ENCODE measurements at regions not wholly inside any gene's neighbourhood (a gene's known extent, or its start where the extent isn't known, plus 50 kb on each side); places are given as distances from the start of the nearest gene placed in this dataset.
A peak's percentile ranks its signal among the peaks of the same experiment; 100 is the strongest.

DNA sequence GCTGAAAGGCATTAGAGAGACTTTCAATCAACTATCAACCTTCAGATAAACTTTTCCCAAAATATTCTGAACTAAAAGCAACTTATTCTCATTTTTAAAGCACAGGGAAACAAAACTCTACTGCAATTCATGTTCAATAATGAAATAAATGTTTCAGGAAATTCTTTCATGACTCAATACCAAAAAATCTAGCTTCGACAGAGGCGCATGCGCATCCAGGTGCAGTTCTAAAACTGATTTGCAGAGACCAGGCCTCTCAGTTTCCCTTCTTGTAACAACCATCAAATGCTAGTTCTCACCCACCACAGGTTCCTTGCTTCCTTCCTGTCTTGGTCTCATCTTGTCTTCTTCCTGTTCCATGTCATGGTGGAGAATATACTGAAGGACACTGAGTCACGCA is 55.3 kb upstream of the NRBF2 start:
- no peak overlapping the region for H3K4me3 ChIP-seq (replicated peaks in 1 of 2; ENCODE audit: low read depth in 2 of 2, low read length in 2 of 2)
- TF ChIP-seq, protein P1, sequence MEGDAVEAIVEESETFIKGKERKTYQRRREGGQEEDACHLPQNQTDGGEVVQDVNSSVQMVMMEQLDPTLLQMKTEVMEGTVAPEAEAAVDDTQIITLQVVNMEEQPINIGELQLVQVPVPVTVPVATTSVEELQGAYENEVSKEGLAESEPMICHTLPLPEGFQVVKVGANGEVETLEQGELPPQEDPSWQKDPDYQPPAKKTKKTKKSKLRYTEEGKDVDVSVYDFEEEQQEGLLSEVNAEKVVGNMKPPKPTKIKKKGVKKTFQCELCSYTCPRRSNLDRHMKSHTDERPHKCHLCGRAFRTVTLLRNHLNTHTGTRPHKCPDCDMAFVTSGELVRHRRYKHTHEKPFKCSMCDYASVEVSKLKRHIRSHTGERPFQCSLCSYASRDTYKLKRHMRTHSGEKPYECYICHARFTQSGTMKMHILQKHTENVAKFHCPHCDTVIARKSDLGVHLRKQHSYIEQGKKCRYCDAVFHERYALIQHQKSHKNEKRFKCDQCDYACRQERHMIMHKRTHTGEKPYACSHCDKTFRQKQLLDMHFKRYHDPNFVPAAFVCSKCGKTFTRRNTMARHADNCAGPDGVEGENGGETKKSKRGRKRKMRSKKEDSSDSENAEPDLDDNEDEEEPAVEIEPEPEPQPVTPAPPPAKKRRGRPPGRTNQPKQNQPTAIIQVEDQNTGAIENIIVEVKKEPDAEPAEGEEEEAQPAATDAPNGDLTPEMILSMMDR (IDR thresholded peaks at IDR 0.05; ENCODE audit: low read depth, low read length), result no peak
- DNase-seq (ENCODE audit: low read depth in 2 of 2), result no peak

DNA sequence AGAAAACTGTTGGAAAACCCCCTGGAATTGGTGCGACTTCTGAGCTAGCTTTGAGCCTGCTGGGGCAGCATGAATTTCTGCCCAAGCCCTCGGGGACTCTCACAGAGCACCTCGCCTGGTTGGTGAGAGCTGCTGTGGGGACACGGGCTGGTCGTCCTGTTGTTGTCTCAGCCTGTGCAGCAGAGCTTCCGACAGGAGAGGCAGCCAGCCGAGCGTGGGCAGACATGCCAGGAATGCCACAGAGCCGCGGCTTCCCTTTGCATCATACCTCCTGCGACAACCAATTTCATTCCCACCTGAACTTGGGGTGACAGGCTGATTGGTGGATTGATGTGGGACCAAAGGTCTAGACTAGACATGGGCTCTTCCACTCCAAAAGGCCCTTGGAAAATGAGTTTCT is 60.2 kb upstream of the NRBF2 start:
- DNase-seq (ENCODE audit: low read depth in 2 of 2), result no peak
- no peak overlapping the region for H3K4me3 ChIP-seq (replicated peaks in 1 of 2; ENCODE audit: low read depth in 2 of 2, low read length in 2 of 2)
- TF ChIP-seq, protein P1 (IDR thresholded peaks at IDR 0.05; ENCODE audit: low read depth, low read length), result no peak

DNA sequence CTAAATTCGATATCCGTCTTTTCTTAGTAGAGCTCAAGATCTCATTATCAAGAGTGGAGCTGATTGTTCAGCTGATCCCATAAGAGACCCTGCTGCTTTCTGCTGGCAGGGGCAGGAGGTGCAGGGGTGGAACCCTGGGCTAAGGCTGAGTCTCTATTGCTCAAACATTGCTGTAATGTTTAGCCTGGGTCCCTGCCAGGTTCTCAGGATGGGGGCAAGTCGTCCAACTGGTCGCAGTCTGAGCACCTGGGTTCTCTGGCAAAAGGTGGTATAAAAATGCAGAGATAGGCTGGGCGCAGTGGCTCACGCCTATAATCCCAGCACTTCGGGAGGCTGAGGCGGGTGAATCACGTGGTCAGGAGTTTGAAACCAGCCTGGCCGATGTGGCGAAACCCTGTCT is 62.0 kb upstream of the NRBF2 start:
- DNase-seq (ENCODE audit: low read depth in 2 of 2), result no peak
- TF ChIP-seq, protein P1 (IDR thresholded peaks at IDR 0.05; ENCODE audit: low read depth, low read length), result no peak
- H3K4me3 ChIP-seq (replicated peaks in 1 of 2; ENCODE audit: low read depth in 2 of 2, low read length in 2 of 2), result no peak overlapping the region

DNA sequence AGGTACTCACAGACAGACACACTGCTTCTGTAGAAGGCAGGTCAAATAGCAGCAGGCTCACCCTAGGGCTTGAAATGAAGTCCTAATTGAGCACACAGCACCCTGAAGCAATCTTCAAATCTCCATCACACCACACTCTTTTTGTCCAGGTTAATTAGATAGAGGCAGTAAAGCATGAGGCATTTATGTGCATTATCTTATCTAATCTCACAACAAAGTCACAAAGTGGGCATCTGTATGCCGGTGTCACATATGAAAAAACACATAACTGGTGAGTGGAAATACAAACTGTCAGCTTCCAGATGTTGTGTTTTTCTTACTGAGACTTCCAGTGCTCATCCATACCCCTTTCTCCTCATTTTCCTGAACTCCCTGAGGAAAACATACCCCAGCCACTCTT is 63.8 kb upstream of the NRBF2 start:
- TF ChIP-seq, protein P1 (IDR thresholded peaks at IDR 0.05; ENCODE audit: low read depth, low read length), result no peak
- DNase-seq (ENCODE audit: low read depth in 2 of 2), result no peak
- H3K4me3 ChIP-seq (replicated peaks in 1 of 2; ENCODE audit: low read depth in 2 of 2, low read length in 2 of 2), result no peak overlapping the region

DNA sequence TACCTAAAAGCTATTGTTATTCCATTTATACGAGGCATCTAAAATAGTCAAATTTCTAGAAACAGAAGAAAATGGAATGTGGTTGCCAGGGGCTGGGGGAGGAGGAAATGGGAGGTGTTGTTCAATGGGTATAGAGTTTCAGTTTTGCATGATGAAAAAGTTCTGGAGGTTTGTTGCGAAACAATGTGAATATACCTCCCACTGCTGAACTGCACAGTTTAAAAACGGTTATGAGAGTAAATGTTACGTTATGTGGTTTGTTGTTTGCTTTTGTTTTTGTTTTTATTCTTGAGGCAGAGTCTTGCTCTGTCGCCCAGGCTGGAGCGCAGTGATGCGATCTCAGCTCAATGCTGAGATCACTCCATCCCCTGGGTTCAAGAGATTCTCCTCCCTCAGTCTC is 64.9 kb upstream of the NRBF2 start:
- TF ChIP-seq, protein P1 (IDR thresholded peaks at IDR 0.05; ENCODE audit: low read depth, low read length), result no peak
- no peak overlapping the region for H3K4me3 ChIP-seq (replicated peaks in 1 of 2; ENCODE audit: low read depth in 2 of 2, low read length in 2 of 2)
- peak; percentile 54 to 63 for DNase-seq (ENCODE audit: low read depth in 2 of 2)

DNA sequence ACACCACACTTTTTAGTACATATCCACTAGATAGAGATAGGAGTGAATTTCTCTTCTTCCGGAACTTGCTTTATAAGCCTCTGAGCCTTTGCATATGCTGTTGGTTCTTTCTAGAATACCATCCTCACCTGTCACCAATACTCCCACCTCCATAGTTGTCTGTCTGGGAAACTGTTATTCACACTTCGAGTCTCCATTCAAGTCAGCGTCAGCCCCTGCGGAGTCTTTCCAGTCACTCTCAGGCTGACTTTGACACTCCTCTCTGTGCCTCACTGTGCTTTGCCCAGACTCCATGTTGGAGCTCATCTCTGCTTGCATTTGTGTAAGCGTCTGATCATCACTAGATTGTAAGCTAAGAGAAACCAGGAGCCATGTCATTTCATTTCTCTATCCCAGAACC is 66.5 kb upstream of the NRBF2 start:
- TF ChIP-seq, protein P1 (IDR thresholded peaks at IDR 0.05; ENCODE audit: low read depth, low read length), result no peak
- no peak overlapping the region for H3K4me3 ChIP-seq (replicated peaks in 1 of 2; ENCODE audit: low read depth in 2 of 2, low read length in 2 of 2)
- DNase-seq (ENCODE audit: low read depth in 2 of 2), result no peak

DNA sequence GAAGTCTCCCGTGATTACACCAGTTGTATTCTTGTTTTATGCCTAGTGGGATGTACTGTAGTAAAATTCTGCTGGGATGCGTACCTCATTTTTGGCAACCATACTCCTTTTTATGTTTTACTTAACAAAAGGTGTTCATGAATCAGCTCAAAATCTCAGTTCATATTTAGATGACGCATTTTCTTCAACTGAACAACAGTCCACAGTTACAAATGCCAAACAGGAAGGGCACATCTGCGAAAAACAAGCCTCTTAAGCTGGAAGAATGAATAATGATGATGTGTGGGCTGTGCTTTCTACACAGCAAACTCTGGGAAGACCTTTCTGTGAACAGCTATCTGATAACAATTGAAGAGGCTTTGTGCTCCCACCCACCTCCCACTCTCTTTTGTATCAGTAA is 68.4 kb upstream of the NRBF2 start:
- TF ChIP-seq, protein P1 (IDR thresholded peaks at IDR 0.05; ENCODE audit: low read depth, low read length), result no peak
- H3K4me3 ChIP-seq (replicated peaks in 1 of 2; ENCODE audit: low read depth in 2 of 2, low read length in 2 of 2), result no peak overlapping the region
- peak; percentile 78 to 89 for DNase-seq (ENCODE audit: low read depth in 2 of 2)
